Smooth muscle cell (in vitro differentiated cells): ENCODE measurements at regions not wholly inside any gene's neighbourhood (a gene's known extent, or its start where the extent isn't known, plus 50 kb on each side); places are given as distances from the start of the nearest gene placed in this dataset.

ENCODE experiments used
- DNase-seq: peaks from one replicate; lab custom pipeline; 2025; ENCODE audit not compliant: unreplicated experiment; lab: John Stamatoyannopoulos, UW
- H2AFZ ChIP-seq: fragments of 200-600 bp; sonication (generic); 2 replicates; pipeline ENCODE4 v1.6.0; 2016; ENCODE audit warnings: antibody characterized with exemption, low read depth, mild to moderate bottlenecking
- H3F3A ChIP-seq: fragments of 200-600 bp; sonication (generic); 2 replicates; pipeline ENCODE4 v1.6.0; 2017; ENCODE audit warnings: antibody characterized with exemption, low read depth
- H3K27ac ChIP-seq: fragments of 200-600 bp; sonication (generic); 2 replicates; pipeline ENCODE4 v1.5.1; 2016; ENCODE audit warnings: low read depth, mild to moderate bottlenecking
- H3K27me3 ChIP-seq: fragments of 200-600 bp; sonication (generic); 2 replicates; pipeline ENCODE4 v1.6.1; 2016; ENCODE audit warnings: low read depth, mild to moderate bottlenecking
- H3K36me3 ChIP-seq: fragments of 200-600 bp; sonication (generic); 2 replicates; pipeline ENCODE4 v1.5.1; 2016; ENCODE audit warnings: low read depth
- H3K4me1 ChIP-seq: fragments of 200-600 bp; sonication (generic); 2 replicates; pipeline ENCODE4 v1.5.1; 2016; ENCODE audit warnings: low read depth
- H3K4me2 ChIP-seq: fragments of 200-600 bp; sonication (generic); 2 replicates; pipeline ENCODE4 v1.6.0; 2016; ENCODE audit warnings: mild to moderate bottlenecking
- H3K4me3 ChIP-seq: fragments of 200-600 bp; sonication (generic); 2 replicates; pipeline ENCODE4 v1.5.1; 2016; ENCODE audit warnings: mild to moderate bottlenecking
- H3K79me2 ChIP-seq: fragments of 200-600 bp; sonication (generic); 2 replicates; pipeline ENCODE4 v1.6.0; 2016; ENCODE audit warnings: low read depth, mild to moderate bottlenecking
- H3K9ac ChIP-seq: fragments of 200-600 bp; sonication (generic); 2 replicates; pipeline ENCODE4 v1.6.0; 2016; ENCODE audit warnings: low read depth
- H3K9me3 ChIP-seq: fragments of 200-600 bp; sonication (generic); replicated peaks from 2 replicates; pipeline ENCODE4 v1.5.1; 2016; ENCODE audit warnings: low read depth
- H4K20me1 ChIP-seq: fragments of 200-600 bp; sonication (generic); 2 replicates; pipeline ENCODE4 v1.6.0; 2016; ENCODE audit warnings: low read depth
- WGBS: methylation state at CpG from one replicate; pipeline ENCODE4 v1.1.7; 2016; ENCODE audit warnings: low lambda C conversion rate; 5-methylcytosine and 5-hydroxymethylcytosine counted together
- TF ChIP-seq, protein P1 (sequence below): fragments of 200-600 bp; sonication (generic); IDR thresholded peaks from 2 replicates; pipeline ENCODE4 v1.5.1; 2017; ENCODE audit warnings: borderline replicate concordance, mild to moderate bottlenecking, antibody characterized with exemption; ENCODE audit not compliant: insufficient read depth, poor library complexity, severe bottlenecking

DNA sequence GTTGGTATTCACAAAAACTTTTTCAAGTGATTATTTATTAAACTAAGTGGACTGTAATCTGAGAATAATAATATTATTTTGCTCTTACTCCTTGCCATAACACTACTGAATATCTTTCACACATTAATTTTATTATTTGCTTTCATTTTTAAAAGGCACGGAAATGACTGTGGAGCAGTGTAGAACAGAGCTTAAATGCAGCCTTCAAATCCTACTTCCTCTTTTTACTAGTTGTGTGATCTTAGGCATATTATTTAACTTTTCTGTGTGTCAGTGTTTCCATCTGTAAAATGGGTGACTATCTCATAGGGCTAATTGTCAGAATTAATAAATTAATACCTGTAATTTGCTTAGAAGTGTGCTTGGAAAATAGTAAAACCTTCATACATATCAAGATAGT is 55.5 kb upstream of the SLC8A1 start:
- Histone ChIP-seq H3K4me1 (no peaks in the 10 kb centered on the region), H3K4me3 (no peak overlapping the region), H3K27ac (no peak overlapping the region), H3K27me3 (no peaks in the 10 kb centered on the region), H3K4me2 (no peak overlapping the region), H3K9me3 (no peaks in the 10 kb centered on the region), H3F3A (no peaks in the 10 kb centered on the region), H3K79me2 (no peaks in the 10 kb centered on the region), H4K20me1 (no peaks in the 10 kb centered on the region), H3K9ac (no peak overlapping the region), H2AFZ (no peak overlapping the region), H3K36me3 (no peaks in the 10 kb centered on the region)
- no peak for DNase-seq
- WGBS = 100% methylated on average over 1 of the region's 1 CpG
- TF ChIP-seq, protein P1, sequence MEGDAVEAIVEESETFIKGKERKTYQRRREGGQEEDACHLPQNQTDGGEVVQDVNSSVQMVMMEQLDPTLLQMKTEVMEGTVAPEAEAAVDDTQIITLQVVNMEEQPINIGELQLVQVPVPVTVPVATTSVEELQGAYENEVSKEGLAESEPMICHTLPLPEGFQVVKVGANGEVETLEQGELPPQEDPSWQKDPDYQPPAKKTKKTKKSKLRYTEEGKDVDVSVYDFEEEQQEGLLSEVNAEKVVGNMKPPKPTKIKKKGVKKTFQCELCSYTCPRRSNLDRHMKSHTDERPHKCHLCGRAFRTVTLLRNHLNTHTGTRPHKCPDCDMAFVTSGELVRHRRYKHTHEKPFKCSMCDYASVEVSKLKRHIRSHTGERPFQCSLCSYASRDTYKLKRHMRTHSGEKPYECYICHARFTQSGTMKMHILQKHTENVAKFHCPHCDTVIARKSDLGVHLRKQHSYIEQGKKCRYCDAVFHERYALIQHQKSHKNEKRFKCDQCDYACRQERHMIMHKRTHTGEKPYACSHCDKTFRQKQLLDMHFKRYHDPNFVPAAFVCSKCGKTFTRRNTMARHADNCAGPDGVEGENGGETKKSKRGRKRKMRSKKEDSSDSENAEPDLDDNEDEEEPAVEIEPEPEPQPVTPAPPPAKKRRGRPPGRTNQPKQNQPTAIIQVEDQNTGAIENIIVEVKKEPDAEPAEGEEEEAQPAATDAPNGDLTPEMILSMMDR = no peak

DNA sequence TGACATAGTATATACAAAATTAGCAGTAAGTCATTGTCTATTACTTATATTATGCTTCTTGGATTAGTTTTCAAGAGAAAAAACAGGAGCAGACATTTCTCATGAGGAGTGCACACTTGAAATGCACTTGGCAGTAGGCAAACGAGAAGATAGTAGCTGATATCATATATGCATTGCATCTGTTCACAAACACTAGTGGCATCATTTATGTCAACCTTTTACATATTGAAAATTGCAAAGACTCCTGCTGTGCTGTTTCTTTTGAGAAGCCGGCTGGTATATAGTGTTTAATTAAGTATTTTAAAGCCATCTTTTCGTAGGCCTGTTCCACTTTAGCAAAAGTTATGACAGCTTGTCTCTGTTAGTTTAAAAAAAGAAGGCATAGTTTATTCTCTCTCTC is 58.4 kb upstream of the SLC8A1 start:
- no peak overlapping the region for H3K9ac ChIP-seq
- 92% methylated on average over 3 of the region's 3 CpGs for WGBS

DNA sequence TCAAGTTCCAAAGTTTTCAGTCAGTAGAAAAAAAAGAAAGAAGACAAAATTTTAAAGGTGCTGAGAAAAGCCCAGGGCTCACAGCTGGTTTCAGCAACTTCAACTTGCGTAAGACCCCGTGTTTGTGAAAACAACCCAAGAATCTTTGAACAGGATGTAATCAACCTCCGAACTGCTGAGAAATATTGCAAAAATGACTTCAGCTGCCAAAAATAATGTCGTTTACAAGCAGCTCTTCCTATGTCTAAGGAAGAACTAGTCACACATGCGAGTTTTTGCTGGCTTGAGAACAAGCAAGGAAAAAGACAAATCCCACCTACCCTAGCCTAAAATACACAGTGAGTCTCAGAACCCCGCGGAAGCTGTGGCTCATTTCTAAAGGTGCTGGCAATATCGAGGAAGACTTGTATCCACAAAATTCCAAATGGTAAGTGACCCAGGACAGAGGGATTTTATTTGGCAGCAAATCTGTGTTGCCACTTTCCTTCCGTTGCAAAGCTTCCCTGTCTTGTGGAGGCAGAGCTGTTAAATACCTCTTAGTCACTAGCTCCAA is 59.8 kb upstream of the SLC8A1 start:
- no peak for DNase-seq
- H3K27me3 ChIP-seq = no peaks in the 10 kb centered on the region
- H3K4me3 ChIP-seq = no peak overlapping the region
- 44% methylated on average over 9 of the region's 9 CpGs for WGBS
- H3F3A ChIP-seq = no peaks in the 10 kb centered on the region
- H3K4me1 ChIP-seq = no peaks in the 10 kb centered on the region
- H4K20me1 ChIP-seq = no peaks in the 10 kb centered on the region
- H3K9me3 ChIP-seq = no peaks in the 10 kb centered on the region
- no peaks in the 10 kb centered on the region for H3K79me2 ChIP-seq
- TF ChIP-seq, protein P1 = no peak
- H3K27ac ChIP-seq = no peak overlapping the region
- H3K4me2 ChIP-seq = peak overlapping the region; percentile 55
- H3K9ac ChIP-seq = no peak overlapping the region
- no peaks in the 10 kb centered on the region for H3K36me3 ChIP-seq
- peak overlapping the region; percentile 39 for H2AFZ ChIP-seq

More for the DNA sequence above, 58.4 kb upstream of the SLC8A1 start:
- TF ChIP-seq, protein P1 = no peak
- no peaks in the 10 kb centered on the region for H3K27me3 ChIP-seq
- H2AFZ ChIP-seq = no peak overlapping the region
- no peaks in the 10 kb centered on the region for H3F3A ChIP-seq
- no peaks in the 10 kb centered on the region for H4K20me1 ChIP-seq
- H3K4me1 ChIP-seq = no peaks in the 10 kb centered on the region
- no peak overlapping the region for H3K4me2 ChIP-seq
- H3K36me3 ChIP-seq = no peaks in the 10 kb centered on the region
- no peaks in the 10 kb centered on the region for H3K9me3 ChIP-seq
- no peak overlapping the region for H3K27ac ChIP-seq
- no peak for DNase-seq
- no peak overlapping the region for H3K4me3 ChIP-seq
- no peaks in the 10 kb centered on the region for H3K79me2 ChIP-seq

- no peak overlapping the region for H3K4me3 ChIP-seq
- H3K9me3 ChIP-seq = no peaks in the 10 kb centered on the region
- DNase-seq = no peak
- no peaks in the 10 kb centered on the region for H3F3A ChIP-seq
- H3K4me2 ChIP-seq = peak overlapping the region; percentile 55
- no peak overlapping the region for H3K27ac ChIP-seq
- no peaks in the 10 kb centered on the region for H3K79me2 ChIP-seq
- WGBS = 45% methylated on average over 6 of the region's 6 CpGs
- no peak overlapping the region for H3K9ac ChIP-seq
- H4K20me1 ChIP-seq = no peaks in the 10 kb centered on the region
- TF ChIP-seq, protein P1 = no peak
- H3K36me3 ChIP-seq = no peaks in the 10 kb centered on the region
- no peak overlapping the region for H2AFZ ChIP-seq
- H3K4me1 ChIP-seq = no peaks in the 10 kb centered on the region
- no peaks in the 10 kb centered on the region for H3K27me3 ChIP-seq
These were observed 60.4 kb upstream of the SLC8A1 start for GRCh38 chr2:40512256-40512655.
